HEK293 (cell line): ENCODE measurements at regions not wholly inside any gene's neighbourhood (a gene's known extent, or its start where the extent isn't known, plus 50 kb on each side); places are given as distances from the start of the nearest gene placed in this dataset.

Experiments
- CTCF ChIA-PET: fragments of 350-600 bp; formaldehyde crosslinking; extraction: SDS; loops from one replicate; lab custom pipeline; 2021; ENCODE audit warnings: antibody characterized with exemption; lab: Yijun Ruan, JAX
- POLR2A ChIA-PET: fragments of 300-600 bp; formaldehyde crosslinking; extraction: SDS; loops from one replicate; lab custom pipeline; 2020; ENCODE audit warnings: antibody characterized with exemption, inconsistent platforms; lab: Yijun Ruan, JAX
- H3K27ac ChIP-seq: fragments of 200-500 bp; sonication (Bioruptor generic); 2 replicates; pipeline ENCODE4 v1.5.1; 2014; ENCODE audit warnings: low read depth, low read length, control low read depth, inconsistent platforms; ENCODE audit errors: extremely low read depth
- H3K36me3 ChIP-seq, 2 experiments: fragments of 200-500 bp in 1 of 2; sonication (Bioruptor generic) in 1 of 2; 1 replicate in 1 of 2; 2 replicates in 1 of 2; pipeline ENCODE4 v1.5.1; 2014 to 2017; ENCODE audit warnings: inconsistent platforms in 2 of 2, low read length in 2 of 2; ENCODE audit not compliant: control insufficient read depth in 2 of 2, insufficient read depth in 1 of 2
- H3K4me1 ChIP-seq: fragments of 200-500 bp; sonication (Bioruptor generic); 2 replicates; pipeline ENCODE4 v1.5.1; 2014; ENCODE audit warnings: mild to moderate bottlenecking, low read length, inconsistent platforms; ENCODE audit not compliant: control insufficient read depth, insufficient read depth
- H3K4me3 ChIP-seq: 2 replicates; pipeline ENCODE4 v1.5.1; 2011; ENCODE audit warnings: low read depth, mild to moderate bottlenecking, control low read depth, low read length, moderate library complexity
- H3K9me3 ChIP-seq: fragments of 200-500 bp; sonication (Bioruptor generic); 2 replicates; pipeline ENCODE4 v1.5.1; 2014; ENCODE audit warnings: low read depth, low read length, inconsistent platforms; ENCODE audit not compliant: control insufficient read depth, insufficient read depth
- BCL11A ChIP-seq: fragments of 450-650 bp; formaldehyde crosslinking; IDR thresholded peaks from 2 replicates; pipeline ENCODE4 v1.5.1; 2016; ENCODE audit warnings: low read depth, missing biosample characterization, missing genetic modification characterization
- BCL11B ChIP-seq: fragments of 450-650 bp; formaldehyde crosslinking; IDR thresholded peaks from 2 replicates; pipeline ENCODE4 v1.5.1; 2016; ENCODE audit warnings: low read depth, missing biosample characterization, missing genetic modification characterization
- HOXA7 ChIP-seq: sonication (generic); formaldehyde crosslinking; IDR thresholded peaks from 2 replicates; pipeline ENCODE4 v1.8.1; 2022; ENCODE audit warnings: missing genetic modification reagents, borderline replicate concordance
- HOXC10 ChIP-seq: sonication (generic); formaldehyde crosslinking; IDR thresholded peaks from 2 replicates; pipeline ENCODE4 v1.8.1; 2023; ENCODE audit warnings: mild to moderate bottlenecking, missing genetic modification reagents
- KLF10 ChIP-seq: fragments of 450-650 bp; IDR thresholded peaks from 2 replicates; pipeline ENCODE4 v1.5.1; 2018; ENCODE audit warnings: missing biosample characterization, mild to moderate bottlenecking, missing genetic modification characterization
- SCRT1 ChIP-seq: fragments of 450-650 bp; formaldehyde crosslinking; IDR thresholded peaks from 2 replicates; pipeline ENCODE4 v1.5.1; 2016; ENCODE audit warnings: missing biosample characterization, missing genetic modification characterization, borderline replicate concordance
- YY1 ChIP-seq: fragments of 450-650 bp; formaldehyde crosslinking; IDR thresholded peaks from 2 replicates; pipeline ENCODE4 v1.5.1; 2018; ENCODE audit warnings: missing biosample characterization, missing genetic modification characterization
- ZIC2 ChIP-seq: fragments of 450-650 bp; formaldehyde crosslinking; IDR thresholded peaks from 2 replicates; pipeline ENCODE4 v1.5.1; 2016; ENCODE audit warnings: missing biosample characterization, missing genetic modification characterization
- ZNF10 ChIP-seq: fragments of 450-650 bp; formaldehyde crosslinking; IDR thresholded peaks from 2 replicates; pipeline ENCODE4 v1.5.1; 2017; ENCODE audit warnings: missing biosample characterization, missing genetic modification characterization
- ZNF16 ChIP-seq: fragments of 450-650 bp; formaldehyde crosslinking; IDR thresholded peaks from 2 replicates; pipeline ENCODE4 v1.5.1; 2016; ENCODE audit warnings: low read depth, missing biosample characterization, missing genetic modification characterization
- ZNF214 ChIP-seq: fragments of 450-650 bp; formaldehyde crosslinking; IDR thresholded peaks from 2 replicates; pipeline ENCODE4 v1.5.1; 2017; ENCODE audit warnings: missing biosample characterization, mild to moderate bottlenecking, missing genetic modification characterization, borderline replicate concordance
- ZNF24 ChIP-seq: fragments of 450-650 bp; formaldehyde crosslinking; IDR thresholded peaks from 2 replicates; pipeline ENCODE4 v1.5.1; 2016; ENCODE audit warnings: missing biosample characterization, missing genetic modification characterization
- ZNF341 ChIP-seq: fragments of 450-650 bp; formaldehyde crosslinking; IDR thresholded peaks from 2 replicates; pipeline ENCODE4; 2016; ENCODE audit warnings: low read depth, missing biosample characterization, missing genetic modification characterization
- ZNF366 ChIP-seq: fragments of 450-650 bp; formaldehyde crosslinking; conservative IDR thresholded peaks from 2 replicates; pipeline ENCODE4 v1.5.1; 2016; ENCODE audit warnings: missing biosample characterization, missing genetic modification characterization
- ZNF394 ChIP-seq: fragments of 450-650 bp; formaldehyde crosslinking; IDR thresholded peaks from 2 replicates; pipeline ENCODE4 v1.5.1; 2016; ENCODE audit warnings: missing biosample characterization, missing genetic modification characterization, mild to moderate bottlenecking, moderate library complexity, borderline replicate concordance
- ZNF423 ChIP-seq: fragments of 450-650 bp; formaldehyde crosslinking; IDR thresholded peaks from 2 replicates; pipeline ENCODE4 v1.5.1; 2016; ENCODE audit warnings: missing biosample characterization, missing genetic modification characterization
- ZNF548 ChIP-seq: fragments of 450-650 bp; formaldehyde crosslinking; IDR thresholded peaks from 2 replicates; pipeline ENCODE4 v1.5.1; 2016; ENCODE audit warnings: missing biosample characterization, missing genetic modification characterization
- ZNF610 ChIP-seq: fragments of 450-650 bp; formaldehyde crosslinking; IDR thresholded peaks from 2 replicates; pipeline ENCODE4 v1.5.1; 2016; ENCODE audit warnings: missing biosample characterization, missing genetic modification characterization, borderline replicate concordance
- ZNF629 ChIP-seq: fragments of 450-650 bp; formaldehyde crosslinking; IDR thresholded peaks from 2 replicates; pipeline ENCODE4 v1.5.1; 2017; ENCODE audit warnings: missing biosample characterization, missing genetic modification characterization
- ZNF843 ChIP-seq: fragments of 450-650 bp; formaldehyde crosslinking; IDR thresholded peaks from 2 replicates; pipeline ENCODE4 v1.5.1; 2016; ENCODE audit warnings: missing biosample characterization, missing genetic modification characterization
- ZSCAN23 ChIP-seq: fragments of 450-650 bp; formaldehyde crosslinking; IDR thresholded peaks from 2 replicates; pipeline ENCODE4 v1.5.1; 2016; ENCODE audit warnings: missing biosample characterization, missing genetic modification characterization
- TF ChIP-seq, protein P1 (sequence below): fragments of 450-650 bp; formaldehyde crosslinking; IDR thresholded peaks from 2 replicates; pipeline ENCODE4 v1.5.1; 2016; ENCODE audit warnings: missing biosample characterization, missing genetic modification characterization
- TF ChIP-seq, protein P2 (sequence below): fragments of 450-650 bp; formaldehyde crosslinking; IDR thresholded peaks from 2 replicates; pipeline ENCODE4 v1.5.1; 2016; ENCODE audit warnings: missing biosample characterization, missing genetic modification characterization
- TF ChIP-seq, protein P3 (sequence below): fragments of 450-650 bp; formaldehyde crosslinking; IDR thresholded peaks from 2 replicates; pipeline ENCODE4 v1.5.1; 2016; ENCODE audit warnings: missing biosample characterization, missing genetic modification characterization, low read depth

DNA sequence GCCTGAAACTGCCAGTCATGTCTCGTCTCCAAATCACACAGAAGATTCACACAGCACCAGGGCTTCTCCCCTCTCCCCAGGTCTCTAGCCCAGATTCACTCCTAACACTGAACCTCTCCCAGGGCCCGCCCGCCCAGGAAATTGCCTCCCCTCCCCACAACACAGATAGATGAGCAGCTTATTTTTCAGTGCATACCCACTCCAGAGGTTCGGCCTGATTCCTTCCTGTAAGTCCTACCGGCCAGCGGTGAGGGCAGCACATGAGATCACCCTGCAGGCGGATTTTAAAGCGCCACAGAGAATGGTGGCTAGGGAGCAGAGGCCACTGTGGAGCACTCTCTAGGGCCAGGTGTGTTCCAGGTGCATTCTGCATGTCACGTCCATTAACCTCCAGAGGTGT lies 301.8 kb downstream of the IRF8 start:
- Histone ChIP-seq H3K27ac (no peak overlapping the region), H3K36me3 (no peaks in the 10 kb centered on the region), H3K4me1 (no peaks in the 10 kb centered on the region; the same call in 1 of the 2 replicates), H3K4me3 (no peak overlapping the region), H3K9me3 (no peaks in the 10 kb centered on the region)
- ChIA-PET POLR2A (no interaction called here), CTCF (interaction anchor here (0.6 kb wide), 1 partner anchor 254 kb away, joined by 6 read pairs; no protein-coding TSS in a partner anchor)
- TF ChIP-seq ZNF16 (no peak), ZNF214 (tag by site-specific recombination) (no peak), SCRT1 (tag by site-specific recombination) (no peak)

DNA sequence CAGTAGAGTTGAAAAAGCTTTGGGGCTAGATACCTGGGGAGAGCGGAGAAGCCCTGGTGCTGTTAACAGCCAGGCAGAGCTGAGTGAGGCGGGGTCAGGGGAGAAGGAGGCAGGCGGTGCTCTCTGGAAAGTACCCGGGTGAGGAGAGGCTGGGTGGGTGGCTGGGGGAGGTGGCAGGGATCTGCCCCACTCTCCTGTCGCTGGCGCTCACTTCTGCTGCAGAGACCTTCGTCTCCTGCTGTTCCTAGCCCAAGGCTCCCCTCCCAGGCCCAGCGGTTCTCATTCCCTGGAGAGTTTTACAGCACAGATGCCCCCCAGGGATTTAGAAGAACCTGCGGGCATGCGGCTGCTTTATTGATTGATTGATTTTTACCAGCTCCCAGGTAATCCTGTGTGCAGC lies 302.8 kb downstream of the IRF8 start:
- POLR2A ChIA-PET = no interaction called here
- Histone ChIP-seq H3K36me3 (no peaks in the 10 kb centered on the region), H3K4me1 (no peaks in the 10 kb centered on the region; the same call in 1 of the 2 replicates), H3K27ac (no peak overlapping the region), H3K4me3 (no peak overlapping the region), H3K9me3 (no peaks in the 10 kb centered on the region)
- CTCF ChIA-PET = interaction anchor here (0.7 kb wide), 1 partner anchor 127 kb away, joined by 3 read pairs; no protein-coding TSS in a partner anchor
- TF ChIP-seq YY1 (tag by site-specific recombination) (no peak), ZNF341 (peak; percentile 55), ZNF629 (tag by site-specific recombination) (no peak), HOXA7 (no peak), BCL11B (tag by site-specific recombination) (no peak), ZIC2 (peak; percentile 69)
- TF ChIP-seq, protein P1, sequence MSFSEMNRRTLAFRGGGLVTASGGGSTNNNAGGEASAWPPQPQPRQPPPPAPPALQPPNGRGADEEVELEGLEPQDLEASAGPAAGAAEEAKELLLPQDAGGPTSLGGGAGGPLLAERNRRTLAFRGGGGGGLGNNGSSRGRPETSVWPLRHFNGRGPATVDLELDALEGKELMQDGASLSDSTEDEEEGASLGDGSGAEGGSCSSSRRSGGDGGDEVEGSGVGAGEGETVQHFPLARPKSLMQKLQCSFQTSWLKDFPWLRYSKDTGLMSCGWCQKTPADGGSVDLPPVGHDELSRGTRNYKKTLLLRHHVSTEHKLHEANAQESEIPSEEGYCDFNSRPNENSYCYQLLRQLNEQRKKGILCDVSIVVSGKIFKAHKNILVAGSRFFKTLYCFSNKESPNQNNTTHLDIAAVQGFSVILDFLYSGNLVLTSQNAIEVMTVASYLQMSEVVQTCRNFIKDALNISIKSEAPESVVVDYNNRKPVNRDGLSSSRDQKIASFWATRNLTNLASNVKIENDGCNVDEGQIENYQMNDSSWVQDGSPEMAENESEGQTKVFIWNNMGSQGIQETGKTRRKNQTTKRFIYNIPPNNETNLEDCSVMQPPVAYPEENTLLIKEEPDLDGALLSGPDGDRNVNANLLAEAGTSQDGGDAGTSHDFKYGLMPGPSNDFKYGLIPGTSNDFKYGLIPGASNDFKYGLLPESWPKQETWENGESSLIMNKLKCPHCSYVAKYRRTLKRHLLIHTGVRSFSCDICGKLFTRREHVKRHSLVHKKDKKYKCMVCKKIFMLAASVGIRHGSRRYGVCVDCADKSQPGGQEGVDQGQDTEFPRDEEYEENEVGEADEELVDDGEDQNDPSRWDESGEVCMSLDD = no peak

DNA sequence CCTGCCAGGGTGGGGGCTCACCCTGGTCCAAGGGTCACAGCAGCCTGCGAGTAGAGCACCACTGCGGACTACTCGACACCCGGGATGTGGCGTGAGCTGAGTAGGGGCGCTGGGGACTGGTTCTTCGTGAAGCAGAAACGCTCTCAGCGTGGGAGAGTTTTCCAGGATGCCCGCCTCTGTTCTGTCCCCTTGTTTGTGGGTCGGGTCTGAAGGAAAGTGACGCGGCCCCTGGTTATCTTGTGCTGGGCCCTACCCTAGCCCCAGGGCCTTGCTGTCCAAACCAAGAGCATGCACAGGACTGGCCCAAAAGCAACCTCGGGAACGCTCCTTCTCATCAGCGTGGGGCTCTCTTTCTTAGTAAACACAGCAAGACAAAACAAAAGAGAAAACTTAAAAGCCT lies 303.3 kb downstream of the IRF8 start:
- Histone ChIP-seq H3K4me3 (no peak overlapping the region), H3K4me1 (no peaks in the 10 kb centered on the region; the same call in 1 of the 2 replicates), H3K27ac (no peak overlapping the region), H3K9me3 (no peaks in the 10 kb centered on the region), H3K36me3 (no peaks in the 10 kb centered on the region)
- ChIA-PET CTCF (interaction anchor here (0.7 kb wide), 1 partner anchor 127 kb away, joined by 3 read pairs; no protein-coding TSS in a partner anchor), POLR2A (no interaction called here)
- TF ChIP-seq ZNF548 (tag by site-specific recombination) = no peak
- no peak for TF ChIP-seq ZNF24 (tag by site-specific recombination)
- TF ChIP-seq HOXC10 (CRISPR knock-in tag) = no peak
- TF ChIP-seq, protein P2, sequence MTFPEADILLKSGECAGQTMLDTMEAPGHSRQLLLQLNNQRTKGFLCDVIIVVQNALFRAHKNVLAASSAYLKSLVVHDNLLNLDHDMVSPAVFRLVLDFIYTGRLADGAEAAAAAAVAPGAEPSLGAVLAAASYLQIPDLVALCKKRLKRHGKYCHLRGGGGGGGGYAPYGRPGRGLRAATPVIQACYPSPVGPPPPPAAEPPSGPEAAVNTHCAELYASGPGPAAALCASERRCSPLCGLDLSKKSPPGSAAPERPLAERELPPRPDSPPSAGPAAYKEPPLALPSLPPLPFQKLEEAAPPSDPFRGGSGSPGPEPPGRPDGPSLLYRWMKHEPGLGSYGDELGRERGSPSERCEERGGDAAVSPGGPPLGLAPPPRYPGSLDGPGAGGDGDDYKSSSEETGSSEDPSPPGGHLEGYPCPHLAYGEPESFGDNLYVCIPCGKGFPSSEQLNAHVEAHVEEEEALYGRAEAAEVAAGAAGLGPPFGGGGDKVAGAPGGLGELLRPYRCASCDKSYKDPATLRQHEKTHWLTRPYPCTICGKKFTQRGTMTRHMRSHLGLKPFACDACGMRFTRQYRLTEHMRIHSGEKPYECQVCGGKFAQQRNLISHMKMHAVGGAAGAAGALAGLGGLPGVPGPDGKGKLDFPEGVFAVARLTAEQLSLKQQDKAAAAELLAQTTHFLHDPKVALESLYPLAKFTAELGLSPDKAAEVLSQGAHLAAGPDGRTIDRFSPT (tag by site-specific recombination) = no peak
- no peak for TF ChIP-seq ZNF366
- TF ChIP-seq ZSCAN23 (tag by site-specific recombination) = no peak
- TF ChIP-seq ZNF423 (tag by site-specific recombination) = no peak
- TF ChIP-seq ZNF16 = no peak
- no peak for TF ChIP-seq KLF10 (tag by site-specific recombination)
- TF ChIP-seq, protein P3, sequence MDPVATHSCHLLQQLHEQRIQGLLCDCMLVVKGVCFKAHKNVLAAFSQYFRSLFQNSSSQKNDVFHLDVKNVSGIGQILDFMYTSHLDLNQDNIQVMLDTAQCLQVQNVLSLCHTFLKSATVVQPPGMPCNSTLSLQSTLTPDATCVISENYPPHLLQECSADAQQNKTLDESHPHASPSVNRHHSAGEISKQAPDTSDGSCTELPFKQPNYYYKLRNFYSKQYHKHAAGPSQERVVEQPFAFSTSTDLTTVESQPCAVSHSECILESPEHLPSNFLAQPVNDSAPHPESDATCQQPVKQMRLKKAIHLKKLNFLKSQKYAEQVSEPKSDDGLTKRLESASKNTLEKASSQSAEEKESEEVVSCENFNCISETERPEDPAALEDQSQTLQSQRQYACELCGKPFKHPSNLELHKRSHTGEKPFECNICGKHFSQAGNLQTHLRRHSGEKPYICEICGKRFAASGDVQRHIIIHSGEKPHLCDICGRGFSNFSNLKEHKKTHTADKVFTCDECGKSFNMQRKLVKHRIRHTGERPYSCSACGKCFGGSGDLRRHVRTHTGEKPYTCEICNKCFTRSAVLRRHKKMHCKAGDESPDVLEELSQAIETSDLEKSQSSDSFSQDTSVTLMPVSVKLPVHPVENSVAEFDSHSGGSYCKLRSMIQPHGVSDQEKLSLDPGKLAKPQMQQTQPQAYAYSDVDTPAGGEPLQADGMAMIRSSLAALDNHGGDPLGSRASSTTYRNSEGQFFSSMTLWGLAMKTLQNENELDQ = no peak
- no peak for TF ChIP-seq ZNF394 (tag by site-specific recombination)
- no peak for TF ChIP-seq ZNF843 (tag by site-specific recombination)
- no peak for TF ChIP-seq ZNF10
- TF ChIP-seq ZNF610 (tag by site-specific recombination) = no peak
- no peak for TF ChIP-seq BCL11A (tag by site-specific recombination)
